H9 (cell line): ENCODE measurements at regions not wholly inside any gene's neighbourhood (a gene's known extent, or its start where the extent isn't known, plus 50 kb on each side); places are given as distances from the start of the nearest gene placed in this dataset.

ENCODE experiments used
- DNase-seq: peaks from one replicate; pipeline ENCODE4 v3.0.0-alpha.2; 2017
- H2AFZ ChIP-seq: one replicate; pipeline ENCODE4 v1.6.1; 2013; ENCODE audit warnings: mild to moderate bottlenecking, low read length, control low read depth, moderate library complexity
- H2AK5ac ChIP-seq: 2 replicates; pipeline ENCODE4 v1.6.1; 2013; ENCODE audit warnings: low read length, control low read depth, mixed read lengths; ENCODE audit not compliant: insufficient read length
- H2BK120ac ChIP-seq: one replicate; pipeline ENCODE4 v1.6.1; 2013; ENCODE audit warnings: low read depth, mild to moderate bottlenecking, low read length, control low read depth, inconsistent platforms; ENCODE audit not compliant: poor library complexity, severe bottlenecking
- H2BK12ac ChIP-seq: 2 replicates; pipeline ENCODE4 v1.6.1; 2013; ENCODE audit warnings: low read length, control low read depth, mixed read lengths, low read depth; ENCODE audit not compliant: insufficient read length
- H2BK15ac ChIP-seq: 2 replicates; pipeline ENCODE4 v1.6.1; 2013; ENCODE audit warnings: low read depth, low read length, control low read depth
- H2BK20ac ChIP-seq: one replicate; pipeline ENCODE4 v1.6.1; 2013; ENCODE audit warnings: low read depth, mild to moderate bottlenecking, low read length, control low read depth, inconsistent platforms; ENCODE audit not compliant: poor library complexity, severe bottlenecking
- H2BK5ac ChIP-seq: 2 replicates; pipeline ENCODE4 v1.6.1; 2013; ENCODE audit warnings: low read length, control low read depth, mixed read lengths; ENCODE audit not compliant: insufficient read length
- H3K14ac ChIP-seq: 2 replicates; pipeline ENCODE4 v1.6.1; 2013; ENCODE audit warnings: low read length, control low read depth; ENCODE audit not compliant: insufficient read depth
- H3K18ac ChIP-seq: 2 replicates; pipeline ENCODE4 v1.6.1; 2013; ENCODE audit warnings: low read depth, mild to moderate bottlenecking, mixed read lengths, low read length, control low read depth; ENCODE audit not compliant: insufficient read length
- H3K23ac ChIP-seq: 2 replicates; pipeline ENCODE4 v1.6.1; 2013; ENCODE audit warnings: low read length, control low read depth, mixed read lengths, low read depth; ENCODE audit not compliant: insufficient read length
- H3K23me2 ChIP-seq: 2 replicates; pipeline ENCODE4 v1.6.1; 2013; ENCODE audit warnings: low read depth, mild to moderate bottlenecking, mixed read lengths, low read length, control low read depth; ENCODE audit not compliant: insufficient read length, poor library complexity, severe bottlenecking
- H3K27ac ChIP-seq: 2 replicates; pipeline ENCODE4 v1.5.1; 2013; ENCODE audit warnings: low read length, control low read depth, mixed read lengths, low read depth; ENCODE audit not compliant: insufficient read length
- H3K27me3 ChIP-seq: 2 replicates; pipeline ENCODE4 v1.6.1; 2013; ENCODE audit warnings: low read length, control low read depth, inconsistent platforms; ENCODE audit not compliant: insufficient read depth
- H3K4ac ChIP-seq: 2 replicates; pipeline ENCODE4 v1.6.1; 2013; ENCODE audit warnings: low read depth, mild to moderate bottlenecking, control low read depth, inconsistent platforms, low read length, moderate library complexity
- H3K4me1 ChIP-seq: 2 replicates; pipeline ENCODE4 v1.6.1; 2013; ENCODE audit warnings: low read length, control low read depth, inconsistent platforms; ENCODE audit not compliant: insufficient read depth
- H3K4me2 ChIP-seq: 2 replicates; pipeline ENCODE4 v1.6.1; 2013; ENCODE audit warnings: low read length, control low read depth, mixed read lengths; ENCODE audit not compliant: insufficient read length, insufficient read depth
- H3K56ac ChIP-seq: 2 replicates; pipeline ENCODE4 v1.6.1; 2013; ENCODE audit warnings: low read depth, mild to moderate bottlenecking, mixed read lengths, low read length, control low read depth; ENCODE audit not compliant: insufficient read length
- H3K79me1 ChIP-seq: 2 replicates; pipeline ENCODE4 v1.6.1; 2013; ENCODE audit warnings: low read depth, mild to moderate bottlenecking, moderate library complexity, low read length, control low read depth, inconsistent platforms; ENCODE audit not compliant: insufficient read depth, poor library complexity, severe bottlenecking
- H3K79me2 ChIP-seq: 2 replicates; pipeline ENCODE4 v1.6.1; 2013; ENCODE audit warnings: low read length, control low read depth, inconsistent platforms; ENCODE audit not compliant: insufficient read depth
- H3K9ac ChIP-seq: 2 replicates; pipeline ENCODE4 v1.6.1; 2013; ENCODE audit warnings: low read length, control low read depth, mixed read lengths; ENCODE audit not compliant: insufficient read length; ENCODE audit errors: extremely low read depth
- H3K9me3 ChIP-seq: one replicate; pipeline ENCODE4 v1.6.1; 2013; ENCODE audit warnings: low read depth, low read length, inconsistent platforms; ENCODE audit not compliant: control insufficient read depth
- H3T11ph ChIP-seq: one replicate; pipeline ENCODE4 v1.6.1; 2013; ENCODE audit warnings: mild to moderate bottlenecking, low read length, control low read depth, inconsistent platforms
- H4K20me1 ChIP-seq: one replicate; pipeline ENCODE4 v1.6.1; 2013; ENCODE audit not compliant: control insufficient read depth, insufficient read length, insufficient read depth
- H4K5ac ChIP-seq: 2 replicates; pipeline ENCODE4 v1.6.1; 2013; ENCODE audit warnings: low read depth, mild to moderate bottlenecking, mixed read lengths, low read length, control low read depth; ENCODE audit not compliant: insufficient read length
- H4K8ac ChIP-seq: replicated peaks from 2 replicates; pipeline ENCODE4 v1.6.1; 2013; ENCODE audit warnings: low read length, control low read depth, mixed read lengths, low read depth; ENCODE audit not compliant: insufficient read length
- H4K91ac ChIP-seq: 2 replicates; pipeline ENCODE4 v1.6.1; 2013; ENCODE audit warnings: low read depth, mild to moderate bottlenecking, moderate library complexity, mixed read lengths, low read length, control low read depth; ENCODE audit not compliant: insufficient read length
- H3K27ac Mint-ChIP-seq, 3 experiments: 2 replicates in 2 of 3; 3 replicates in 1 of 3; pipeline ENCODE4 v1.8.0; 2020 to 2021; ENCODE audit warnings: mixed read lengths in 3 of 3, mild to moderate bottlenecking in 1 of 3, moderate library complexity in 1 of 3
- H3K27me3 Mint-ChIP-seq: 2 replicates; pipeline ENCODE4 v1.8.0; 2021; ENCODE audit warnings: low read depth, mild to moderate bottlenecking, moderate library complexity, mixed read lengths
- H3K36me3 Mint-ChIP-seq, 3 experiments: 2 replicates in 2 of 3; 3 replicates in 1 of 3; pipeline ENCODE4 v1.8.0; 2020 to 2021; ENCODE audit warnings: low read depth in 3 of 3, mixed read lengths in 3 of 3; ENCODE audit not compliant: insufficient read depth in 1 of 3
- H3K4me1 Mint-ChIP-seq, 2 experiments: 2 replicates each; pipeline ENCODE4 v1.8.0; 2020; ENCODE audit warnings: mixed read lengths in 2 of 2
- H3K4me3 Mint-ChIP-seq, 2 experiments: 2 replicates in 1 of 2; 3 replicates in 1 of 2; pipeline ENCODE4 v1.8.0; 2020 to 2021; ENCODE audit warnings: mild to moderate bottlenecking in 2 of 2, mixed read lengths in 2 of 2, moderate library complexity in 1 of 2
- H3K9me3 Mint-ChIP-seq, 2 experiments: 2 replicates in 1 of 2; 3 replicates in 1 of 2; pipeline ENCODE4 v1.8.0; 2020; ENCODE audit warnings: mild to moderate bottlenecking in 2 of 2, mixed read lengths in 2 of 2, moderate library complexity in 1 of 2
- WGBS: extraction: QIAGEN DNeasy Blood & Tissue Kit; methylation state at CpG from one replicate; pipeline ENCODE4 v1.1.7; 2013; ENCODE audit warnings: missing lambda C conversion rate, low lambda C conversion rate, mixed read lengths; ENCODE audit not compliant: insufficient read length; ENCODE audit errors: extremely low coverage; 5-methylcytosine and 5-hydroxymethylcytosine counted together
- TF ChIP-seq, protein P1 (sequence below): fragments of 200-600 bp; sonication (generic); conservative IDR thresholded peaks from 3 replicates; pipeline ENCODE4 v1.8.0; 2021; ENCODE audit warnings: antibody characterized with exemption, mild to moderate bottlenecking

GRCh38 chr2:194915485-194915884 lies 741.5 kb upstream of the SLC39A10 start:
- H3K27ac ChIP-seq = no peak overlapping the region
- no peak overlapping the region for H2BK5ac ChIP-seq
- Mint-ChIP-seq H3K36me3 (no peaks in the 10 kb centered on the region), H3K27ac (no peak overlapping the region), H3K4me3 (no peak overlapping the region), H3K4me1 (no peaks in the 10 kb centered on the region), H3K9me3 (no peaks in the 10 kb centered on the region), H3K27me3 (no peaks in the 10 kb centered on the region)
- H2BK12ac ChIP-seq = no peak overlapping the region
- no peak overlapping the region for H3K56ac ChIP-seq
- no peaks in the 10 kb centered on the region for H3K23me2 ChIP-seq
- H3K27me3 ChIP-seq = no peaks in the 10 kb centered on the region
- no peak overlapping the region for H2BK20ac ChIP-seq
- no peak overlapping the region for H3K4ac ChIP-seq
- H2AK5ac ChIP-seq = no peak overlapping the region
- no peaks in the 10 kb centered on the region for H3K4me1 ChIP-seq
- no CpG with 5 or more reads among the region's 1 CpG for WGBS
- H3K9ac ChIP-seq = no peak overlapping the region
- TF ChIP-seq, protein P1, sequence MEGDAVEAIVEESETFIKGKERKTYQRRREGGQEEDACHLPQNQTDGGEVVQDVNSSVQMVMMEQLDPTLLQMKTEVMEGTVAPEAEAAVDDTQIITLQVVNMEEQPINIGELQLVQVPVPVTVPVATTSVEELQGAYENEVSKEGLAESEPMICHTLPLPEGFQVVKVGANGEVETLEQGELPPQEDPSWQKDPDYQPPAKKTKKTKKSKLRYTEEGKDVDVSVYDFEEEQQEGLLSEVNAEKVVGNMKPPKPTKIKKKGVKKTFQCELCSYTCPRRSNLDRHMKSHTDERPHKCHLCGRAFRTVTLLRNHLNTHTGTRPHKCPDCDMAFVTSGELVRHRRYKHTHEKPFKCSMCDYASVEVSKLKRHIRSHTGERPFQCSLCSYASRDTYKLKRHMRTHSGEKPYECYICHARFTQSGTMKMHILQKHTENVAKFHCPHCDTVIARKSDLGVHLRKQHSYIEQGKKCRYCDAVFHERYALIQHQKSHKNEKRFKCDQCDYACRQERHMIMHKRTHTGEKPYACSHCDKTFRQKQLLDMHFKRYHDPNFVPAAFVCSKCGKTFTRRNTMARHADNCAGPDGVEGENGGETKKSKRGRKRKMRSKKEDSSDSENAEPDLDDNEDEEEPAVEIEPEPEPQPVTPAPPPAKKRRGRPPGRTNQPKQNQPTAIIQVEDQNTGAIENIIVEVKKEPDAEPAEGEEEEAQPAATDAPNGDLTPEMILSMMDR = no peak
- H3K4me2 ChIP-seq = no peak overlapping the region
- no peak for DNase-seq
- no peak overlapping the region for H3K18ac ChIP-seq
- no peak overlapping the region for H3K14ac ChIP-seq
- no peaks in the 10 kb centered on the region for H3K79me1 ChIP-seq
- H3K79me2 ChIP-seq = no peaks in the 10 kb centered on the region
- H3K23ac ChIP-seq = no peak overlapping the region
- H3K9me3 ChIP-seq = no peaks in the 10 kb centered on the region
- no peak overlapping the region for H3T11ph ChIP-seq
- no peak overlapping the region for H2BK120ac ChIP-seq
- H2AFZ ChIP-seq = no peak overlapping the region
- H4K91ac ChIP-seq = no peak overlapping the region
- H2BK15ac ChIP-seq = no peak overlapping the region
- H4K8ac ChIP-seq = no peak overlapping the region
- H4K20me1 ChIP-seq = no peaks in the 10 kb centered on the region
- no peak overlapping the region for H4K5ac ChIP-seq
